Endothelial cell of umbilical vein (primary cell): ENCODE measurements at regions not wholly inside any gene's neighbourhood (a gene's known extent, or its start where the extent isn't known, plus 50 kb on each side); places are given as distances from the start of the nearest gene placed in this dataset.

Experiments used
- BruUV-seq: library from RNA; stranded (reverse); fragments of 400-500 nt; replicated peaks from 2 replicates; lab custom pipeline; 2021; lab: Mats Ljungman, UMichigan
- CTCF ChIA-PET: fragments of 300-600, 350-600 bp; sonication (Branson Sonifier 250); formaldehyde crosslinking; loops from one replicate; lab custom pipeline; 2021; ENCODE audit warnings: antibody characterized with exemption, inconsistent platforms; lab: Charles Lee
- POLR2A ChIA-PET: fragments of 300-600, 350-600 bp; sonication (Branson Sonifier 250); formaldehyde crosslinking; loops from one replicate; lab custom pipeline; 2021; ENCODE audit warnings: antibody characterized with exemption, inconsistent platforms; lab: Charles Lee
- DNase-seq: peaks from one replicate; pipeline ENCODE4 v3.0.0-alpha.2; 2011; ENCODE audit warnings: low read depth, low spot score
- FAIRE-seq: peaks from 2 replicates; lab custom pipeline; 2011; peaks lifted over from hg19 to GRCh38; lab: Jason Lieb, UNC
- H2AFZ ChIP-seq: 2 replicates; pipeline ENCODE4 v1.6.0; 2012; ENCODE audit warnings: low read depth, low read length, control low read depth, inconsistent platforms
- H3K27ac ChIP-seq: 2 replicates; pipeline ENCODE4 v1.5.1; 2011; ENCODE audit warnings: low read depth, mild to moderate bottlenecking, control low read depth, low read length, moderate library complexity; ENCODE audit not compliant: insufficient read depth
- H3K27me3 ChIP-seq, 2 experiments: 2 replicates each; pipeline versions ENCODE4 v1.6.0 to v1.6.1; 2011; ENCODE audit warnings: low read length in 2 of 2, mixed read lengths in 1 of 2; ENCODE audit not compliant: control insufficient read depth in 2 of 2, insufficient read depth in 2 of 2
- H3K36me3 ChIP-seq, 2 experiments: 2 replicates in 1 of 2; 3 replicates in 1 of 2; pipeline ENCODE4 v1.5.1; 2011; ENCODE audit warnings: low read length in 2 of 2, mild to moderate bottlenecking in 1 of 2, moderate library complexity in 1 of 2; ENCODE audit not compliant: control insufficient read depth in 2 of 2, insufficient read depth in 2 of 2; ENCODE audit errors: extremely low read depth in 1 of 2
- H3K4me1 ChIP-seq: 3 replicates; pipeline ENCODE4 v1.5.1; 2011; ENCODE audit warnings: mild to moderate bottlenecking, low read length; ENCODE audit not compliant: control insufficient read depth, insufficient read depth; ENCODE audit errors: extremely low read depth
- H3K4me2 ChIP-seq: 2 replicates; pipeline ENCODE4 v1.6.1; 2011; ENCODE audit warnings: low read length, control low read depth, mixed read lengths; ENCODE audit not compliant: insufficient read depth
- H3K4me3 ChIP-seq, 3 experiments: fragments of 200-600 bp in 1 of 3; sonication (generic), shearing (Covaris generic) in 1 of 3; replicated peaks in 1 of 3; 2 replicates each; pipeline ENCODE4 v1.5.1; 2011 to 2016; ENCODE audit warnings: control low read depth in 3 of 3, low read length in 3 of 3, mild to moderate bottlenecking in 2 of 3, inconsistent platforms in 1 of 3, low read depth in 1 of 3, moderate library complexity in 1 of 3; ENCODE audit not compliant: insufficient read depth in 1 of 3
- H3K79me2 ChIP-seq: 2 replicates; pipeline ENCODE4 v1.6.0; 2012; ENCODE audit warnings: low read length, inconsistent platforms; ENCODE audit not compliant: control insufficient read depth, insufficient read depth
- H3K9ac ChIP-seq: replicated peaks from 2 replicates; pipeline ENCODE3; 2011; ENCODE audit warnings: low read length, control low read depth; ENCODE audit not compliant: insufficient read depth; ENCODE audit errors: extremely low read depth
- H3K9me1 ChIP-seq: replicated peaks from 3 replicates; pipeline ENCODE4 v1.6.0; 2011; ENCODE audit warnings: mild to moderate bottlenecking, low read length; ENCODE audit not compliant: control insufficient read depth, insufficient read depth; ENCODE audit errors: extremely low read depth
- H3K9me3 ChIP-seq: replicated peaks from 2 replicates; pipeline ENCODE4 v1.5.1; 2012; ENCODE audit warnings: low read length, inconsistent platforms; ENCODE audit not compliant: control insufficient read depth, insufficient read depth
- H4K20me1 ChIP-seq: replicated peaks from 2 replicates; pipeline ENCODE3; 2011; ENCODE audit warnings: mild to moderate bottlenecking, low read length; ENCODE audit not compliant: control insufficient read depth, insufficient read depth; ENCODE audit errors: extremely low read depth
- EZH2 ChIP-seq: IDR thresholded peaks from 2 replicates; pipeline ENCODE4 v1.6.1; 2012; ENCODE audit warnings: borderline replicate concordance, low read depth, mild to moderate bottlenecking, moderate library complexity, low read length, inconsistent platforms; ENCODE audit not compliant: severe bottlenecking
- FOS ChIP-seq: IDR thresholded peaks from 2 replicates; pipeline ENCODE4 v1.6.1; 2011; ENCODE audit warnings: mild to moderate bottlenecking, low read length, moderate library complexity, borderline replicate concordance; ENCODE audit not compliant: insufficient read depth
- GATA2 ChIP-seq: IDR thresholded peaks from 2 replicates; pipeline ENCODE4 v1.7.0; 2011; ENCODE audit warnings: low read depth, mild to moderate bottlenecking, moderate library complexity, mixed read lengths, low read length; ENCODE audit not compliant: insufficient read length, insufficient read depth
- JUN ChIP-seq: IDR thresholded peaks from 2 replicates; pipeline ENCODE4 v1.6.1; 2011; ENCODE audit warnings: borderline replicate concordance, low read depth; ENCODE audit not compliant: insufficient read length, insufficient read depth
- MYC ChIP-seq: IDR thresholded peaks from one replicate; pipeline ENCODE4 v1.6.1; 2011; ENCODE audit warnings: mild to moderate bottlenecking, low read depth, low read length
- POLR2A ChIP-seq: IDR thresholded peaks from 2 replicates; pipeline ENCODE4 v1.6.1; 2012; ENCODE audit warnings: low read depth, mild to moderate bottlenecking, control low read depth, low read length
- POLR2AphosphoS5 ChIP-seq: IDR thresholded peaks from 2 replicates; pipeline ENCODE4 v1.6.1; 2012; ENCODE audit warnings: low read depth, mild to moderate bottlenecking, control low read depth, low read length, moderate library complexity; ENCODE audit not compliant: insufficient read depth
- dilution Hi-C: fragments of 300-500 bp; cut with MboI; formaldehyde crosslinking; loops from one replicate; pipeline ENCODE4 v1.15.0; 2019; ENCODE audit warnings: low sequenced_read_pairs; ENCODE audit not compliant: extremely low pct_ligation_motif_present
- intact Hi-C: fragments of 100-400 bp; cut with micrococcal nuclease; formaldehyde crosslinking; loops from one replicate; pipeline ENCODE4 v1.10.0; 2022
- TF ChIP-seq, protein P1 (sequence below): IDR thresholded peaks from 2 replicates; pipeline ENCODE4 v1.6.1; 2011; ENCODE audit not compliant: insufficient read depth, insufficient read length
- TF ChIP-seq, protein P2 (sequence below), 2 donors: IDR thresholded peaks; 1 replicate in 1 of 2; 2 replicates in 1 of 2; pipeline ENCODE4 v1.5.1; 2011; ENCODE audit warnings: low read length in 2 of 2, mild to moderate bottlenecking in 2 of 2, moderate library complexity in 2 of 2, control low read depth in 1 of 2, inconsistent platforms in 1 of 2, low read depth in 1 of 2; ENCODE audit not compliant: insufficient read depth in 1 of 2; ENCODE audit errors: extremely low read depth in 1 of 2

DNA sequence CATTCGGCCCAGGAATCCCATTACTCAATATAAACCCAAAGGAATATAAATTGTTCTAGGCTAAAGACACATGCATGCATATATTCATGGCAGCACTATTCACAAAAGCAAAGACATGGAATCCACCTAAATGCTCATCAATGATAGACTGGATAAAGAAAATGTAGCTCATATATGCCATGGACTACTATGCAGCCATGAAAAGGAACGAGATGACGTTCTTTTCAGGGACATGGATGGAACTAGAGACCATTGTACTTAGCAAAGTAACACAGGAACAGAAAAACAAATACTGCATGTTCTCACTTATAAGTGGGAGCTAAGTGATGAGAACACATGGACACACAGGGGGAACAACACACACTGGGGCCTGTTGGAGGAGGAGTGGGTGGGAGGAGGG lies 769.5 kb downstream of the TBC1D32 start:
- Histone ChIP-seq H3K4me3 (no peak overlapping the region), H3K4me2 (no peak overlapping the region), H3K4me1 (no peaks in the 10 kb centered on the region), H3K36me3 (no peaks in the 10 kb centered on the region), H3K27me3 (no peaks in the 10 kb centered on the region), H4K20me1 (no peaks in the 10 kb centered on the region), H3K9ac (no peak overlapping the region), H3K9me3 (no peaks in the 10 kb centered on the region), H3K9me1 (no peaks in the 10 kb centered on the region), H3K27ac (no peak overlapping the region), H3K79me2 (no peaks in the 10 kb centered on the region), H2AFZ (no peak overlapping the region)
- dilution Hi-C loops, result no loop called here
- intact Hi-C loops, result no loop called here
- TF ChIP-seq MYC, result no peak
- TF ChIP-seq, protein P1, sequence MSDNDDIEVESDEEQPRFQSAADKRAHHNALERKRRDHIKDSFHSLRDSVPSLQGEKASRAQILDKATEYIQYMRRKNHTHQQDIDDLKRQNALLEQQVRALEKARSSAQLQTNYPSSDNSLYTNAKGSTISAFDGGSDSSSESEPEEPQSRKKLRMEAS, result no peak
- TF ChIP-seq FOS, result no peak
- TF ChIP-seq, protein P2, sequence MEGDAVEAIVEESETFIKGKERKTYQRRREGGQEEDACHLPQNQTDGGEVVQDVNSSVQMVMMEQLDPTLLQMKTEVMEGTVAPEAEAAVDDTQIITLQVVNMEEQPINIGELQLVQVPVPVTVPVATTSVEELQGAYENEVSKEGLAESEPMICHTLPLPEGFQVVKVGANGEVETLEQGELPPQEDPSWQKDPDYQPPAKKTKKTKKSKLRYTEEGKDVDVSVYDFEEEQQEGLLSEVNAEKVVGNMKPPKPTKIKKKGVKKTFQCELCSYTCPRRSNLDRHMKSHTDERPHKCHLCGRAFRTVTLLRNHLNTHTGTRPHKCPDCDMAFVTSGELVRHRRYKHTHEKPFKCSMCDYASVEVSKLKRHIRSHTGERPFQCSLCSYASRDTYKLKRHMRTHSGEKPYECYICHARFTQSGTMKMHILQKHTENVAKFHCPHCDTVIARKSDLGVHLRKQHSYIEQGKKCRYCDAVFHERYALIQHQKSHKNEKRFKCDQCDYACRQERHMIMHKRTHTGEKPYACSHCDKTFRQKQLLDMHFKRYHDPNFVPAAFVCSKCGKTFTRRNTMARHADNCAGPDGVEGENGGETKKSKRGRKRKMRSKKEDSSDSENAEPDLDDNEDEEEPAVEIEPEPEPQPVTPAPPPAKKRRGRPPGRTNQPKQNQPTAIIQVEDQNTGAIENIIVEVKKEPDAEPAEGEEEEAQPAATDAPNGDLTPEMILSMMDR (IDR thresholded peaks at IDR 0.05; ENCODE audit: extremely low read depth in 1 of 2, insufficient read depth in 1 of 2, low read depth in 1 of 2, low read length in 2 of 2), result no peak
- TF ChIP-seq POLR2A, result no peak
- no peak for TF ChIP-seq GATA2
- no peak for TF ChIP-seq POLR2AphosphoS5
- no peak for TF ChIP-seq JUN
- no peak for TF ChIP-seq EZH2
- DNase-seq (no peak), FAIRE-seq (no peak)
- ChIA-PET CTCF (no interaction called here), POLR2A (no interaction called here)
- BruUV-seq, result no TSS peak
